Astrocyte (in vitro differentiated cells and primary cell): ENCODE measurements at regions not wholly inside any gene's neighbourhood (a gene's known extent, or its start where the extent isn't known, plus 50 kb on each side); places are given as distances from the start of the nearest gene placed in this dataset.

Experiments used
- EZH2 ChIP-seq: IDR thresholded peaks from 2 replicates; pipeline ENCODE4 v1.6.1; 2012; ENCODE audit warnings: mild to moderate bottlenecking, low read length, inconsistent platforms; ENCODE audit not compliant: insufficient read depth
- TF ChIP-seq, protein P1 (sequence below): IDR thresholded peaks from 2 replicates; pipeline ENCODE4 v1.5.1; 2011; ENCODE audit warnings: low read depth, mild to moderate bottlenecking, inconsistent platforms, low read length, moderate library complexity; ENCODE audit not compliant: insufficient read depth

DNA sequence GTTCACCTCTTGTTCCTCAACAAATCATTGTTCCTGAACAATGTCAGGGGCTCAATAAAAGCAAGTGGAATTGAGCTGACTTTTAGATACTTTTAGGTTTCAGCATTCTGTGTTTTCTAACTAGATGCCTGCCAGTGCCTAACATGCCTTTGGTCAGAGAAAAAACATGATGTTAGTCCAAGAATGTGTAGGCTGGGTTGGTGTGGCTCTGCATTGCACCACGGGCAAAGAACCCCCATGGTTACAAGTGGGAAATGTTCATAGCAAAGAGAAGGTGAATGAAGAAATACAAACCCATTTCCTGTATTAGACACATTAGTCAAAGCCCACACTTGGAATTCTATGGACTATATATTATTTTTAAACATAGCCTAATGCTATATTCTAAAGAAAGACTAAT, 193.3 kb downstream of the TMEM200A start:
- TF ChIP-seq, protein P1, sequence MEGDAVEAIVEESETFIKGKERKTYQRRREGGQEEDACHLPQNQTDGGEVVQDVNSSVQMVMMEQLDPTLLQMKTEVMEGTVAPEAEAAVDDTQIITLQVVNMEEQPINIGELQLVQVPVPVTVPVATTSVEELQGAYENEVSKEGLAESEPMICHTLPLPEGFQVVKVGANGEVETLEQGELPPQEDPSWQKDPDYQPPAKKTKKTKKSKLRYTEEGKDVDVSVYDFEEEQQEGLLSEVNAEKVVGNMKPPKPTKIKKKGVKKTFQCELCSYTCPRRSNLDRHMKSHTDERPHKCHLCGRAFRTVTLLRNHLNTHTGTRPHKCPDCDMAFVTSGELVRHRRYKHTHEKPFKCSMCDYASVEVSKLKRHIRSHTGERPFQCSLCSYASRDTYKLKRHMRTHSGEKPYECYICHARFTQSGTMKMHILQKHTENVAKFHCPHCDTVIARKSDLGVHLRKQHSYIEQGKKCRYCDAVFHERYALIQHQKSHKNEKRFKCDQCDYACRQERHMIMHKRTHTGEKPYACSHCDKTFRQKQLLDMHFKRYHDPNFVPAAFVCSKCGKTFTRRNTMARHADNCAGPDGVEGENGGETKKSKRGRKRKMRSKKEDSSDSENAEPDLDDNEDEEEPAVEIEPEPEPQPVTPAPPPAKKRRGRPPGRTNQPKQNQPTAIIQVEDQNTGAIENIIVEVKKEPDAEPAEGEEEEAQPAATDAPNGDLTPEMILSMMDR: no peak
- TF ChIP-seq EZH2: no peak
